Chondrocyte (in vitro differentiated cells): ENCODE measurements at regions not wholly inside any gene's neighbourhood (a gene's known extent, or its start where the extent isn't known, plus 50 kb on each side); places are given as distances from the start of the nearest gene placed in this dataset.

Experiments
- DNase-seq: peaks from one replicate; pipeline ENCODE4 v3.0.0; 2021; ENCODE audit warnings: mixed read lengths, low spot score
- H3K27ac Mint-ChIP-seq: one replicate; pipeline ENCODE4 v1.8.0; 2021; ENCODE audit warnings: mild to moderate bottlenecking, moderate library complexity, mixed read lengths; ENCODE audit not compliant: unreplicated experiment
- H3K27me3 Mint-ChIP-seq: 2 replicates; pipeline ENCODE4 v1.8.0; 2021; ENCODE audit warnings: low read depth, mixed read lengths
- H3K36me3 Mint-ChIP-seq: 2 replicates; pipeline ENCODE4 v1.8.0; 2021; ENCODE audit warnings: low read depth, mixed read lengths
- H3K4me1 Mint-ChIP-seq: 2 replicates; pipeline ENCODE4 v1.8.0; 2021; ENCODE audit warnings: low read depth, mild to moderate bottlenecking, mixed read lengths
- H3K4me3 Mint-ChIP-seq: one replicate; pipeline ENCODE4 v1.8.0; 2021; ENCODE audit warnings: mild to moderate bottlenecking, moderate library complexity, mixed read lengths; ENCODE audit not compliant: unreplicated experiment
- H3K9me3 Mint-ChIP-seq: 2 replicates; pipeline ENCODE4 v1.8.0; 2021; ENCODE audit warnings: low read depth, mixed read lengths
- TF ChIP-seq, protein P1 (sequence below): fragments of 200-600 bp; sonication (generic); IDR thresholded peaks from 2 replicates; pipeline ENCODE4 v1.5.0; 2021; ENCODE audit warnings: antibody characterized with exemption, mild to moderate bottlenecking, moderate library complexity

DNA sequence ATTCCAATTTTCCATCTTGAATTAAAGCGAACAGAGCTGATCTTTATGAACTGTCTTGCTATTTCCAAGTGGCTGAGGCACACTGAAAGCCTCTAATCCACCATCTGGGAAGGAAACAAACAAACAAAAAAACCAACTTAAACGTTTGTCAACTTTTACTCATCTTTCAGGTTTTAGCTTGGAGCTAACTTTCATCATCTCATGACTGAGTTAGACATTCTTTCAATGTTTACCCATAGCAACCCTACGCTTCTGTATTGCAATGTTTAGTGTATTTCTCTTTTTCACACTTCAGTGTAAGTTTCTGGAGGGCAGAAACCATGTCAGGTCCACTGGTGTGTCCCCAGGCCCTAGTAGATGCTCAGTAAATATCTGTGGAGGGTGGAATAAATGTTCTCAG is 343.8 kb downstream of the GBA3 start:
- H3K36me3 Mint-ChIP-seq = no peaks in the 10 kb centered on the region
- no peak for DNase-seq
- H3K9me3 Mint-ChIP-seq = peaks cover 4% of the 10 kb centered on the region
- no peak overlapping the region for H3K27ac Mint-ChIP-seq
- no peak overlapping the region for H3K4me3 Mint-ChIP-seq
- TF ChIP-seq, protein P1, sequence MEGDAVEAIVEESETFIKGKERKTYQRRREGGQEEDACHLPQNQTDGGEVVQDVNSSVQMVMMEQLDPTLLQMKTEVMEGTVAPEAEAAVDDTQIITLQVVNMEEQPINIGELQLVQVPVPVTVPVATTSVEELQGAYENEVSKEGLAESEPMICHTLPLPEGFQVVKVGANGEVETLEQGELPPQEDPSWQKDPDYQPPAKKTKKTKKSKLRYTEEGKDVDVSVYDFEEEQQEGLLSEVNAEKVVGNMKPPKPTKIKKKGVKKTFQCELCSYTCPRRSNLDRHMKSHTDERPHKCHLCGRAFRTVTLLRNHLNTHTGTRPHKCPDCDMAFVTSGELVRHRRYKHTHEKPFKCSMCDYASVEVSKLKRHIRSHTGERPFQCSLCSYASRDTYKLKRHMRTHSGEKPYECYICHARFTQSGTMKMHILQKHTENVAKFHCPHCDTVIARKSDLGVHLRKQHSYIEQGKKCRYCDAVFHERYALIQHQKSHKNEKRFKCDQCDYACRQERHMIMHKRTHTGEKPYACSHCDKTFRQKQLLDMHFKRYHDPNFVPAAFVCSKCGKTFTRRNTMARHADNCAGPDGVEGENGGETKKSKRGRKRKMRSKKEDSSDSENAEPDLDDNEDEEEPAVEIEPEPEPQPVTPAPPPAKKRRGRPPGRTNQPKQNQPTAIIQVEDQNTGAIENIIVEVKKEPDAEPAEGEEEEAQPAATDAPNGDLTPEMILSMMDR = no peak
- H3K4me1 Mint-ChIP-seq = peaks cover 17% of the 10 kb centered on the region
- H3K27me3 Mint-ChIP-seq = no peaks in the 10 kb centered on the region

DNA sequence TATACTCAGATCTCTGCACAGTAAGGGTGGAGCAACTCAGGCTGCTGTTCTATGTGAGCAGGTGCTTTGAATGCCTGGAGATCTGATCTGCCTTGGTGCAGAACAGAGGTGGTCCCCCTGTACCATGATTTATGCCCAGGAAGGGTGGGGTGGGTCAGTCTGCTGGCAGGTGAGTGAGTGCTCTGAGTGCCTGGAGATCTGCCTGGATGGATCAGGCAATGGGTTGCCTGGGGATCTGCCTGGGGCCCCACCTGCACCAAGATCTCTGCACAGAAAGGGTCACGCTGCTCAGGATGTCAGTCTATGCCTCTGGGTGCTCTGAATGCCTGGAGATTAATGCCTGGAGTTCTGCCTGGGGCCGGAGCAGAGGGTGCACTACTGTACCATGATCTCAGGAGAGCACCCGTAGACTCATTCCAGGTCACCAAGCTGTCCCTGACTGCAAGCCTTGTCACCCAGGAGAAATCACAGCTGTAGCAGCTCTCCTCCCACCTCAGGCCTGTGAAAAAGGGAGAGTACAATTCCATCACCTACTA is 342.9 kb downstream of the GBA3 start:
- TF ChIP-seq, protein P1 = no peak
- Mint-ChIP-seq H3K36me3 (no peaks in the 10 kb centered on the region), H3K27ac (no peak overlapping the region), H3K27me3 (no peaks in the 10 kb centered on the region), H3K4me1 (peaks cover 17% of the 10 kb centered on the region), H3K9me3 (peaks cover 4% of the 10 kb centered on the region), H3K4me3 (no peak overlapping the region)
- DNase-seq = no peak

- peaks cover 12% of the 10 kb centered on the region for H3K4me1 Mint-ChIP-seq
- H3K36me3 Mint-ChIP-seq = no peaks in the 10 kb centered on the region
- no peak overlapping the region for H3K27ac Mint-ChIP-seq
- H3K27me3 Mint-ChIP-seq = no peaks in the 10 kb centered on the region
- H3K4me3 Mint-ChIP-seq = no peak overlapping the region
- H3K9me3 Mint-ChIP-seq = peaks cover 4% of the 10 kb centered on the region
- TF ChIP-seq, protein P1 = no peak
- DNase-seq = no peak
Observed at GRCh38 chr4:23034731-23035130, 342.0 kb downstream of the GBA3 start.

- no peak overlapping the region for H3K4me3 Mint-ChIP-seq
- H3K27me3 Mint-ChIP-seq = no peaks in the 10 kb centered on the region
- no peak for DNase-seq
- peaks cover 4% of the 10 kb centered on the region for H3K9me3 Mint-ChIP-seq
- no peak overlapping the region for H3K27ac Mint-ChIP-seq
- H3K4me1 Mint-ChIP-seq = peaks cover 12% of the 10 kb centered on the region
- TF ChIP-seq, protein P1 = no peak
- H3K36me3 Mint-ChIP-seq = no peaks in the 10 kb centered on the region
Observed at GRCh38 chr4:23033796-23034195, 341.1 kb downstream of the GBA3 start.

DNA sequence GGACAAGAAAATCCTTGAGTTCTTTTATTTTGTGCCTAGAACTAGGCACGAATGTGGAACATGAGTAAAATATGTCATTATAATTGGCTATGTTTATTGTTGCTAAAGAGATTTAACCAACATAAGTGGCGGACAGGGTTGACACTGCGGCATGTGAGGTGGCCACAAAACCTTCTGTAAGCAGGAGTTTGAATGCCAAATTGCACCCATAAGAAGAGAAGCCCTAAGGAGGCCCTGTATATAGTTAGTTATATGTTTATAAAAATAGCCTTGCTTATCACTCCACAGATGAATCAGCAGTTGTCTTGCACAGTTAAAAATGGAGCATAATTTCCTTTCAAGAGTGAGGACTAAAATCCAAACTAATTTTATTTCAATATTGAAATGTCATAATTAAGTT is 336.1 kb downstream of the GBA3 start:
- H3K4me3 Mint-ChIP-seq = no peak overlapping the region
- peaks cover 6% of the 10 kb centered on the region for H3K4me1 Mint-ChIP-seq
- no peaks in the 10 kb centered on the region for H3K27me3 Mint-ChIP-seq
- peaks cover 4% of the 10 kb centered on the region for H3K9me3 Mint-ChIP-seq
- no peak overlapping the region for H3K27ac Mint-ChIP-seq
- H3K36me3 Mint-ChIP-seq = no peaks in the 10 kb centered on the region
- TF ChIP-seq, protein P1 = no peak
- no peak for DNase-seq
